ENCODE measurements at regions not wholly inside any gene's neighbourhood (a gene's known extent, or its start where the extent isn't known, plus 50 kb on each side); places are given as distances from the start of the nearest gene placed in this dataset.

DNA sequence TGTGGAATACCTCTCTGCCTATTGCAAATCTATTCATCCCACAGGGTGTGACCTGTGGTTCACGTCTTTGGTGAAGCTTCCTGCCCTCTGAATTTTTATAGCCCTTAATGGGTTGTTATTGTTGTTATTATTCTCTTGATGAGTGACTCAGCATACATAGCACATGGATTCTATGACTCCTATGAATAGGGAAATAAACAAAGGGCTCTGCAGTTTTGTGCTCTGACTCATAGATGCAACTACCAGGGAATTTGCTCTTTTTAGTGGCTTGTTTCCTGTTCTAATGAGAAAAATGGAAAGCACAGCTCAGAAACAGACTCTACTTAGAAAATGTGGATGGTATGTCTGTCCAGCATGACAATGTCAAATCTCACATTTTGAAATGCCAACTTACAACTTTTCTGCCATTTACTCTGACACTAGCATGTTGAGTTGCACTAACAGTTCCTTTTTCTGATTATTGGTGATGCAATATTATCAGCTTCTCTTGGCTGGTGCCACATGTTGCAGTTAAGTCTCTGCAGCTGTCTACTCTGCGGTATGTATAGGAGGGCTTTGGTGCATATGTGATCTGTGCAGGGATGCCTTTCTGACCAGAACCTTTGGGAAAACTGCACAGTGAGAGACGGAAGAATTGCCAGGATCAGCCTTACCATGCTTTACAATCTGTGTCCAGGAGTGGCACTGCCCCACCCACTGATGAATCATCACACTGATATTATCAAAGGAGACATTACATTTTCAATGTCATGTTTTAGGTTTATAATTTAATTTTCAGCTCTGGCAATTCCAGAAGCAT lies 996.4 kb upstream of the WWC1 start:
- peak; percentile 75 for FAIRE-seq
- Histone ChIP-seq H3K4me3 (ENCODE audit: control insufficient read depth in 2 of 3, extremely low read depth in 1 of 3, insufficient read depth in 2 of 3, low read depth in 1 of 3, low read length in 3 of 3) (peak overlapping the region in 2 of 3 experiments; percentile 50 to 60), H3K4me2 (ENCODE audit: control insufficient read depth, extremely low read depth, insufficient read depth, low read depth, low read length) (peak overlapping the region; percentile 74), H4K20me1 (ENCODE audit: control insufficient read depth, extremely low read depth, insufficient read depth, low read length) (no peaks in the 10 kb centered on the region), H3K9ac (ENCODE audit: control insufficient read depth, extremely low read depth, insufficient read depth, low read length) (peak overlapping the region; percentile 43), H3K27ac (ENCODE audit: control insufficient read depth, insufficient read depth, low read length) (peak overlapping the region; percentile 81), H3K36me3 (ENCODE audit: control insufficient read depth in 2 of 2, extremely low read depth in 1 of 2, insufficient read depth in 2 of 2, low read length in 2 of 2) (no peaks in the 10 kb centered on the region), H2AFZ (ENCODE audit: control insufficient read depth, low read length) (peak overlapping the region; percentile 0), H3K27me3 (ENCODE audit: control insufficient read depth, extremely low read depth, insufficient read depth, low read length) (no peaks in the 10 kb centered on the region), H3K9me1 (ENCODE audit: control insufficient read depth, extremely low read depth, insufficient read depth, low read length) (no peaks in the 10 kb centered on the region), H3K9me3 (ENCODE audit: control insufficient read depth, low read depth, low read length) (no peaks in the 10 kb centered on the region), H3K79me2 (ENCODE audit: control insufficient read depth, insufficient read depth, low read length) (no peaks in the 10 kb centered on the region), H3K4me1 (ENCODE audit: control insufficient read depth, extremely low read depth, insufficient read depth, low read length) (peaks cover 23% of the 10 kb centered on the region)
- dilution Hi-C loops (cut with MboI; ENCODE audit: extremely low pct_ligation_motif_present, low sequenced_read_pairs): no loop called here
- TF ChIP-seq, protein P1, sequence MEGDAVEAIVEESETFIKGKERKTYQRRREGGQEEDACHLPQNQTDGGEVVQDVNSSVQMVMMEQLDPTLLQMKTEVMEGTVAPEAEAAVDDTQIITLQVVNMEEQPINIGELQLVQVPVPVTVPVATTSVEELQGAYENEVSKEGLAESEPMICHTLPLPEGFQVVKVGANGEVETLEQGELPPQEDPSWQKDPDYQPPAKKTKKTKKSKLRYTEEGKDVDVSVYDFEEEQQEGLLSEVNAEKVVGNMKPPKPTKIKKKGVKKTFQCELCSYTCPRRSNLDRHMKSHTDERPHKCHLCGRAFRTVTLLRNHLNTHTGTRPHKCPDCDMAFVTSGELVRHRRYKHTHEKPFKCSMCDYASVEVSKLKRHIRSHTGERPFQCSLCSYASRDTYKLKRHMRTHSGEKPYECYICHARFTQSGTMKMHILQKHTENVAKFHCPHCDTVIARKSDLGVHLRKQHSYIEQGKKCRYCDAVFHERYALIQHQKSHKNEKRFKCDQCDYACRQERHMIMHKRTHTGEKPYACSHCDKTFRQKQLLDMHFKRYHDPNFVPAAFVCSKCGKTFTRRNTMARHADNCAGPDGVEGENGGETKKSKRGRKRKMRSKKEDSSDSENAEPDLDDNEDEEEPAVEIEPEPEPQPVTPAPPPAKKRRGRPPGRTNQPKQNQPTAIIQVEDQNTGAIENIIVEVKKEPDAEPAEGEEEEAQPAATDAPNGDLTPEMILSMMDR (optimal IDR thresholded peaks at IDR 0.05 in 1 of 3, IDR thresholded peaks at IDR 0.05 in 1 of 3, conservative IDR thresholded peaks at IDR 0.05 in 1 of 3; ENCODE audit: extremely low read depth in 1 of 3, insufficient read depth in 2 of 3, low read length in 3 of 3): no peak
- no peak for TF ChIP-seq EZH2 (IDR thresholded peaks at IDR 0.05; ENCODE audit: low read length)
- peak; percentile 66 for DNase-seq (ENCODE audit: low read depth, low spot score)

DNA sequence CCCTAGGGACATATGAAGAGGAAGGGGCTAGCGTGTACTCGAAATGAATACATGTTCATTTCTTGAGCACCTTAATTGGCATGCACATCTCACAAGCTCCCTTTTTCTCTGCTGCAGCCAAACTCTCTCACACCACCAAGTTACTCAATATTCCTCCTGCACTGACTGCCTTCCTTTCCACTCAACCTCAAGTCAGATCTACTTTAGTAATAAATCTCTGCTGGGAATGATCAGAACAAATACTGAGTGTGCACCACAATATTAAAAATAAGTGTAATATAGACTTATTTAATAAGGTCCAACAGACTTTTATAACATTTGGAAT lies 995.8 kb upstream of the WWC1 start:
- Histone ChIP-seq H4K20me1 (ENCODE audit: control insufficient read depth, extremely low read depth, insufficient read depth, low read length) (no peaks in the 10 kb centered on the region), H3K4me3 (ENCODE audit: control insufficient read depth in 2 of 3, extremely low read depth in 1 of 3, insufficient read depth in 2 of 3, low read depth in 1 of 3, low read length in 3 of 3) (peak overlapping the region in 2 of 3 experiments; percentile 50 to 60), H3K9me3 (ENCODE audit: control insufficient read depth, low read depth, low read length) (no peaks in the 10 kb centered on the region), H3K79me2 (ENCODE audit: control insufficient read depth, insufficient read depth, low read length) (no peaks in the 10 kb centered on the region), H3K27me3 (ENCODE audit: control insufficient read depth, extremely low read depth, insufficient read depth, low read length) (no peaks in the 10 kb centered on the region), H3K4me2 (ENCODE audit: control insufficient read depth, extremely low read depth, insufficient read depth, low read depth, low read length) (peak overlapping the region; percentile 74), H3K9me1 (ENCODE audit: control insufficient read depth, extremely low read depth, insufficient read depth, low read length) (no peaks in the 10 kb centered on the region), H3K27ac (ENCODE audit: control insufficient read depth, insufficient read depth, low read length) (peak overlapping the region; percentile 81), H2AFZ (ENCODE audit: control insufficient read depth, low read length) (no peak overlapping the region), H3K9ac (ENCODE audit: control insufficient read depth, extremely low read depth, insufficient read depth, low read length) (peak overlapping the region; percentile 43), H3K4me1 (ENCODE audit: control insufficient read depth, extremely low read depth, insufficient read depth, low read length) (peaks cover 23% of the 10 kb centered on the region), H3K36me3 (ENCODE audit: control insufficient read depth in 2 of 2, extremely low read depth in 1 of 2, insufficient read depth in 2 of 2, low read length in 2 of 2) (no peaks in the 10 kb centered on the region)
- no peak for DNase-seq (ENCODE audit: low read depth, low spot score)
- dilution Hi-C loops (cut with MboI; ENCODE audit: extremely low pct_ligation_motif_present, low sequenced_read_pairs): no loop called here
- FAIRE-seq: no peak
- TF ChIP-seq, protein P1 (optimal IDR thresholded peaks at IDR 0.05 in 1 of 3, IDR thresholded peaks at IDR 0.05 in 1 of 3, conservative IDR thresholded peaks at IDR 0.05 in 1 of 3; ENCODE audit: extremely low read depth in 1 of 3, insufficient read depth in 2 of 3, low read length in 3 of 3): no peak
- TF ChIP-seq EZH2 (IDR thresholded peaks at IDR 0.05; ENCODE audit: low read length): no peak

All from keratinocyte (primary cell).